ENCODE measurements at regions not wholly inside any gene's neighbourhood (a gene's known extent, or its start where the extent isn't known, plus 50 kb on each side); places are given as distances from the start of the nearest gene placed in this dataset.

DNA sequence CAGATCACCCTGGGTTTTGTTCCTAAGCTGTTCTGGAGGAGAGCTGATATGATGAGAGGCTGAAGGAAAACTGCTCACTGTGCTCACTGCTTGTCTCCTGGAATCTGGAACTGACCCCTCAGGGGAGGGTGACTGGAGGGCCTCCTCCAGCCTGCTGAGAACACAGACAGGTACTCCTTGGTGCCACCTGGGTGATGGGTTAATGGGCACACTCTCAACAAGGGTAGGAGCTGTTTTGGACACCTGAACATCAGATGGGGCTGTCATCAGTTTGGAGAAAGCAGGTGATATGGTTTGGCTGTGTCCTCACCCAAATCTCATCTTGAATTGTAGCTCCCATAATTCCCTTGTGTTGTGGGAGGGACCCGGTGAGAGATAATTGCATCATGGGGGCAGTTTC lies 58.1 kb upstream of the SORCS3 start:
- TF ChIP-seq, protein P1, sequence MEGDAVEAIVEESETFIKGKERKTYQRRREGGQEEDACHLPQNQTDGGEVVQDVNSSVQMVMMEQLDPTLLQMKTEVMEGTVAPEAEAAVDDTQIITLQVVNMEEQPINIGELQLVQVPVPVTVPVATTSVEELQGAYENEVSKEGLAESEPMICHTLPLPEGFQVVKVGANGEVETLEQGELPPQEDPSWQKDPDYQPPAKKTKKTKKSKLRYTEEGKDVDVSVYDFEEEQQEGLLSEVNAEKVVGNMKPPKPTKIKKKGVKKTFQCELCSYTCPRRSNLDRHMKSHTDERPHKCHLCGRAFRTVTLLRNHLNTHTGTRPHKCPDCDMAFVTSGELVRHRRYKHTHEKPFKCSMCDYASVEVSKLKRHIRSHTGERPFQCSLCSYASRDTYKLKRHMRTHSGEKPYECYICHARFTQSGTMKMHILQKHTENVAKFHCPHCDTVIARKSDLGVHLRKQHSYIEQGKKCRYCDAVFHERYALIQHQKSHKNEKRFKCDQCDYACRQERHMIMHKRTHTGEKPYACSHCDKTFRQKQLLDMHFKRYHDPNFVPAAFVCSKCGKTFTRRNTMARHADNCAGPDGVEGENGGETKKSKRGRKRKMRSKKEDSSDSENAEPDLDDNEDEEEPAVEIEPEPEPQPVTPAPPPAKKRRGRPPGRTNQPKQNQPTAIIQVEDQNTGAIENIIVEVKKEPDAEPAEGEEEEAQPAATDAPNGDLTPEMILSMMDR (IDR thresholded peaks at IDR 0.05; ENCODE audit: low read depth, low read length, missing control alignments): no peak
- DNase-seq (ENCODE audit: extremely low read depth, low read depth): no peak
- H3K4me3 ChIP-seq (replicated peaks; ENCODE audit: low read depth, low read length): no peak overlapping the region

DNA sequence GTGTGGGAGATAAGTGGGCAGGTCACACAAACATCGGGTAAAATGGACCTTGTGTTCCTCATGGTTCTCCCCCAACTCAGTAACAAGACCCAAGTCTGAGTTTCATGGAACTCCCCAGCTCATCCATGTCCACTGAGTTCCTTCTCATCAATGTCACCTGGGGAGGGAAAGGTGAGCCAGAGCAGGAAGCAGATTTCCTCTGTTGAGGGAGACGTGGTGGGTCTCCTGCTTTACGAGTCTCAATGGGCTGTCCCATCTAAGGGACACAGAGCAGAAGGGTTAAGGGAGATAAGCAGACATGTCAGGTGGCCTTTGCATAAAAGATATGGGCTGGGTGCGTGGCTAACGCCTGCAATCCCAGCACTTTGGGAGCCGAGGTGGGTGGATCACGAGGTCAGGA lies 56.5 kb upstream of the SORCS3 start:
- no peak for DNase-seq (ENCODE audit: extremely low read depth, low read depth)
- TF ChIP-seq, protein P1 (IDR thresholded peaks at IDR 0.05; ENCODE audit: low read depth, low read length, missing control alignments): no peak
- H3K4me3 ChIP-seq (replicated peaks; ENCODE audit: low read depth, low read length): no peak overlapping the region

DNA sequence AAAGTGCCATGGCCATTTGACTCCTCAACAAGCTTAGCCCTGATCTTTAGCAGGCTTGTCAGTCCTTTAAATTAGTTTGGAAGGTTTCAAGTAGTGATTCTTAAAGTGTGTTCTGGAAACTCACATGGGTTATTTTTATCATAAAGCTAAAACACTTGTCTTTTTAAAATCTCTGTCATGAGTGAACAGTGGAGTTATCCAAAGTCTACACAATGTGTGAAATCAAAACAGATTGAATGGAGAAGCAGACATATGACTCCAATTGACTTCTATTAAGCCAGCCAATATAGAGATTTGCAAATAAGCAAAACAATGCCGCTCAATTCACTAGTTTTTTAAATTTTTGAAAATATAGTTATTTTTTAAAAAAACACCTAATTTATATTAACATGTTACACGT lies 53.3 kb upstream of the SORCS3 start:
- DNase-seq (ENCODE audit: extremely low read depth, low read depth): no peak
- TF ChIP-seq, protein P1 (IDR thresholded peaks at IDR 0.05; ENCODE audit: low read depth, low read length, missing control alignments): no peak
- H3K4me3 ChIP-seq (replicated peaks; ENCODE audit: low read depth, low read length): no peak overlapping the region

DNA sequence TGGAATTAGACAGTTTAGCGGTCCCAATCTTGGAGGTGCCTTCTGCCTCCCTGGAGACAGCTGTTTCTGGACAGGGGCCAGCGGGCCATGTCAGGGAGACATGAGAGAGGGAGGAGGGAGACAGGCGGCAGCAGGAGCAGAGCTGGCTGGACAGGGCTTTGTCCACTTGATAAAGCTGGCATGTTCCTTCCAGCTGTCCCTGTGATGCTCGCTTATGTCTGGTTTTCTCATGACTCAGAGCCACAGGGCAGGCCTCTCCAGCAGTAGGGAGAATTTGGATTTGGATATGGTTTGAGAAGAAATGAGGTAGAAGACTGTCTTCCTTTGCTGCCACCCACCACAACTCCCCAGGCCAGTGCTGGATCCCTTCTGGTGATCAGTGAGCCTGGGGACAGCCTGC lies 51.7 kb upstream of the SORCS3 start:
- DNase-seq (ENCODE audit: extremely low read depth, low read depth): no peak
- TF ChIP-seq, protein P1 (IDR thresholded peaks at IDR 0.05; ENCODE audit: low read depth, low read length, missing control alignments): no peak

DNA sequence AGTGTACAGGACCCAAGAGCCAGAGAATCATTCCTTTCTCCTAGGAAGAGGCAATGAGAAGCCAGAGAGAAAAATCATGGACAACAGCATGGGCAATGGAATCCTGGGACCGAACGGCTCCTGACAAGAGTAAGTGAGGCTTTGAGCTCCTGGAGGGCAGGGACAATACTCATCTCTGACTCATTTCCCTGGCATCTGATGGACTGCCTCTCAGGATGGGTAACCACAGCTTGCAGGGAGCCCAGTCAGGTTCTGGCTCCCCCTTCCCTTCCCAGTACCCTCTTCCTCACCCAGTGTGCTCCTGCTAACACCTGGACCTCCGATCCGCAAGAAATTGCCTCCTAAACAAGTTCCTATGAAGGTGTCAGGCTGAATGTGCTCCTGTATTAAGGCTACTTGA lies 51.2 kb upstream of the SORCS3 start:
- TF ChIP-seq, protein P1 (IDR thresholded peaks at IDR 0.05; ENCODE audit: low read depth, low read length, missing control alignments): no peak
- no peak for DNase-seq (ENCODE audit: extremely low read depth, low read depth)
- H3K4me3 ChIP-seq (replicated peaks; ENCODE audit: low read depth, low read length): no peak overlapping the region

More for the DNA sequence above, 51.7 kb upstream of the SORCS3 start:
- H3K4me3 ChIP-seq (replicated peaks; ENCODE audit: low read depth, low read length): no peak overlapping the region
